HG02970 (cell line): ENCODE measurements at regions not wholly inside any gene's neighbourhood (a gene's known extent, or its start where the extent isn't known, plus 50 kb on each side); places are given as distances from the start of the nearest gene placed in this dataset.

Experiments used
- ATAC-seq: cut with Tn5 transposase; IDR thresholded peaks from one replicate; pipeline ENCODE4 v1.9.1; 2021; ENCODE audit warnings: mild to moderate bottlenecking, moderate library complexity, moderate number of reproducible peaks; ENCODE audit not compliant: unreplicated experiment, low FRiP score

GRCh38 chr4:53722110-53722509, 130.8 kb upstream of the LNX1 start:
- ATAC-seq, result no peak

GRCh38 chr4:53721263-53721662, 130.0 kb upstream of the LNX1 start:
- ATAC-seq, result no peak

- no peak for ATAC-seq
Measured at GRCh38 chr4:53720776-53721175, 129.5 kb upstream of the LNX1 start.

- no peak for ATAC-seq
Measured at GRCh38 chr4:53717064-53717549, 125.8 kb upstream of the LNX1 start.

- ATAC-seq, result no peak
Measured at GRCh38 chr4:53716471-53717063, 125.3 kb upstream of the LNX1 start.

- ATAC-seq, result no peak
Measured at GRCh38 chr4:53716011-53716410, 124.7 kb upstream of the LNX1 start.

- ATAC-seq, result no peak
Measured at GRCh38 chr4:53714236-53715140, 123.2 kb upstream of the LNX1 start.

GRCh38 chr4:53713767-53714166, 122.5 kb upstream of the LNX1 start:
- no peak for ATAC-seq

- ATAC-seq, result no peak
Measured at GRCh38 chr4:53713296-53713695, 122.0 kb upstream of the LNX1 start.

- no peak for ATAC-seq
Measured at GRCh38 chr4:53712408-53713020, 121.2 kb upstream of the LNX1 start.

- no peak for ATAC-seq
Measured at GRCh38 chr4:53711926-53712325, 120.6 kb upstream of the LNX1 start.

GRCh38 chr4:53709693-53710092, 118.4 kb upstream of the LNX1 start:
- ATAC-seq, result no peak

- no peak for ATAC-seq
Measured at GRCh38 chr4:53707491-53707890, 116.2 kb upstream of the LNX1 start.

GRCh38 chr4:53706422-53707032, 115.2 kb upstream of the LNX1 start:
- ATAC-seq, result no peak

GRCh38 chr4:53705972-53706371, 114.7 kb upstream of the LNX1 start:
- no peak for ATAC-seq

GRCh38 chr4:53705151-53705764, 114.0 kb upstream of the LNX1 start:
- no peak for ATAC-seq

- ATAC-seq, result no peak
Measured at GRCh38 chr4:53704329-53704728, 113.0 kb upstream of the LNX1 start.

- peak; percentile 2 for ATAC-seq
Measured at GRCh38 chr4:53703267-53703655, 112.0 kb upstream of the LNX1 start.

- peak; percentile 71 for ATAC-seq
Measured at GRCh38 chr4:53702334-53703266, 111.3 kb upstream of the LNX1 start.
